Daoy (cell line): ENCODE measurements at regions not wholly inside any gene's neighbourhood (a gene's known extent, or its start where the extent isn't known, plus 50 kb on each side); places are given as distances from the start of the nearest gene placed in this dataset.
"Not testable (repeated sequence)": the region's sequence is repeated elsewhere in the genome, so short reads cannot be mapped to it uniquely, and the experiment has no call there.

Source experiments
- DNase-seq: peaks from one replicate; pipeline ENCODE4 v3.0.0-alpha.2; 2015; ENCODE audit warnings: low read depth

- no peak for DNase-seq
Measured at GRCh38 chr2:207363761-207364290, 165.9 kb upstream of the CREB1 start.

- no peak for DNase-seq
Measured at GRCh38 chr2:207370646-207371045, 159.1 kb upstream of the CREB1 start.

- DNase-seq = no peak
Measured at GRCh38 chr2:207371877-207372276, 157.9 kb upstream of the CREB1 start.

- no peak for DNase-seq
Measured at GRCh38 chr2:207372483-207372882, 157.3 kb upstream of the CREB1 start.

GRCh38 chr2:207375207-207375875 is 154.4 kb upstream of the CREB1 start:
- DNase-seq = no peak

- DNase-seq = not testable (repeated sequence)
Measured at GRCh38 chr2:207378620-207379019, 151.1 kb upstream of the CREB1 start.

GRCh38 chr2:207385076-207385475 is 144.7 kb upstream of the CREB1 start:
- no peak for DNase-seq

- peak; percentile 36 for DNase-seq
Measured at GRCh38 chr2:207385903-207386302, 143.9 kb upstream of the CREB1 start.

- DNase-seq = no peak
Measured at GRCh38 chr2:207387001-207387571, 142.7 kb upstream of the CREB1 start.

GRCh38 chr2:207390302-207391095 is 139.3 kb upstream of the CREB1 start:
- no peak for DNase-seq

GRCh38 chr2:207394203-207394781 is 135.5 kb upstream of the CREB1 start:
- DNase-seq = peak; percentile 61

- peak; percentile 96 for DNase-seq
Measured at GRCh38 chr2:207394812-207395534, 134.8 kb upstream of the CREB1 start.

GRCh38 chr2:207395535-207396251 is 134.1 kb upstream of the CREB1 start:
- DNase-seq = peak; percentile 44

- DNase-seq = no peak
Measured at GRCh38 chr2:207397917-207398655, 131.7 kb upstream of the CREB1 start.

- no peak for DNase-seq
Measured at GRCh38 chr2:207399301-207399700, 130.5 kb upstream of the CREB1 start.

GRCh38 chr2:207401338-207401737 is 128.4 kb upstream of the CREB1 start:
- DNase-seq = no peak

GRCh38 chr2:207403141-207403540 is 126.6 kb upstream of the CREB1 start:
- DNase-seq = no peak

GRCh38 chr2:207403950-207404349 is 125.8 kb upstream of the CREB1 start:
- DNase-seq = no peak

- DNase-seq = no peak
Measured at GRCh38 chr2:207405150-207405549, 124.6 kb upstream of the CREB1 start.

GRCh38 chr2:207408086-207408794 is 121.5 kb upstream of the CREB1 start:
- DNase-seq = peak; percentile 25
